Neural cell (in vitro differentiated cells): ENCODE measurements at regions not wholly inside any gene's neighbourhood (a gene's known extent, or its start where the extent isn't known, plus 50 kb on each side); places are given as distances from the start of the nearest gene placed in this dataset.
"Not testable (repeated sequence)": the region's sequence is repeated elsewhere in the genome, so short reads cannot be mapped to it uniquely, and the experiment has no call there.

Experiments
- H2AFZ ChIP-seq: fragments of 200-600, 300-800 bp; sonication (generic), shearing (Covaris generic); 2 replicates; pipeline ENCODE4 v1.6.0; 2014; ENCODE audit warnings: low read depth, mild to moderate bottlenecking, antibody characterized with exemption, low read length, moderate library complexity
- H3F3A ChIP-seq: fragments of 200-600 bp; shearing (Covaris generic); 2 replicates; pipeline ENCODE4 v1.6.1; 2016; ENCODE audit warnings: mild to moderate bottlenecking, moderate library complexity, mixed read lengths, antibody characterized with exemption, low read length; ENCODE audit not compliant: insufficient read depth, poor library complexity, severe bottlenecking
- H3K27ac ChIP-seq: fragments of 200-600, 300-800 bp; sonication (generic), shearing (Covaris generic); 2 replicates; pipeline ENCODE4 v1.5.1; 2014; ENCODE audit warnings: mild to moderate bottlenecking, low read length, moderate library complexity
- H3K27me3 ChIP-seq: fragments of 300-800, 200-600 bp; sonication (generic), shearing (Covaris generic); 2 replicates; pipeline ENCODE4 v1.6.0; 2014; ENCODE audit warnings: mild to moderate bottlenecking, low read depth, low read length, moderate library complexity; ENCODE audit not compliant: insufficient read depth
- H3K36me3 ChIP-seq: fragments of 300-800, 200-600 bp; sonication (generic), shearing (Covaris generic); 2 replicates; pipeline ENCODE4 v1.5.1; 2014; ENCODE audit warnings: mild to moderate bottlenecking, antibody characterized with exemption, low read length, moderate library complexity; ENCODE audit not compliant: insufficient read depth
- H3K4me2 ChIP-seq: fragments of 300-800, 200-600 bp; sonication (generic), shearing (Covaris generic); 2 replicates; pipeline ENCODE4 v1.6.0; 2014; ENCODE audit warnings: mild to moderate bottlenecking, low read length
- H3K4me3 ChIP-seq: fragments of 300-800, 200-600 bp; sonication (generic), shearing (Covaris generic); 2 replicates; pipeline ENCODE4 v1.5.1; 2014; ENCODE audit warnings: mild to moderate bottlenecking, low read length, moderate library complexity
- H3K79me2 ChIP-seq: fragments of 200-600 bp; shearing (Covaris generic); replicated peaks from 2 replicates; pipeline ENCODE4 v1.6.0; 2014; ENCODE audit warnings: mild to moderate bottlenecking, low read length, moderate library complexity; ENCODE audit not compliant: insufficient read depth
- H3K9ac ChIP-seq: fragments of 300-800, 200-600 bp; sonication (generic), shearing (Covaris generic); 2 replicates; pipeline ENCODE4 v1.6.1; 2016; ENCODE audit warnings: mild to moderate bottlenecking, low read length, mixed read lengths
- H3K9me2 ChIP-seq: fragments of 200-600 bp; shearing (Covaris generic); 2 replicates; pipeline ENCODE4 v1.6.1; 2016; ENCODE audit warnings: mild to moderate bottlenecking, low read length, mixed read lengths; ENCODE audit not compliant: insufficient read depth
- H3K9me3 ChIP-seq: fragments of 200-600, 300-800 bp; sonication (generic), shearing (Covaris generic); 2 replicates; pipeline ENCODE4 v1.6.1; 2016; ENCODE audit warnings: mild to moderate bottlenecking, mixed run types, low read length, moderate library complexity, mixed read lengths
- H4K20me1 ChIP-seq: fragments of 200-600 bp; shearing (Covaris generic); 2 replicates; pipeline ENCODE4 v1.6.1; 2016; ENCODE audit warnings: mild to moderate bottlenecking, mixed run types; ENCODE audit not compliant: insufficient read depth
- EP300 ChIP-seq: fragments of 450-650 bp; conservative IDR thresholded peaks from 2 replicates; pipeline ENCODE4 v1.6.1; 2014; ENCODE audit warnings: antibody characterized with exemption, mild to moderate bottlenecking, moderate library complexity; ENCODE audit not compliant: poor library complexity, severe bottlenecking
- EZH2 ChIP-seq: fragments of 200-600, 300-800 bp; shearing (Covaris generic), sonication (generic); IDR thresholded peaks from 2 replicates; pipeline ENCODE4 v1.6.1; 2014; ENCODE audit warnings: antibody characterized with exemption, low read length, borderline replicate concordance, mild to moderate bottlenecking; ENCODE audit not compliant: insufficient read depth, poor library complexity, severe bottlenecking
- MXI1 ChIP-seq: fragments of 450-650 bp; conservative IDR thresholded peaks from 2 replicates; pipeline ENCODE4 v1.6.1; 2014; ENCODE audit warnings: antibody characterized with exemption, mild to moderate bottlenecking; ENCODE audit not compliant: poor library complexity, severe bottlenecking
- POLR2AphosphoS5 ChIP-seq: IDR thresholded peaks from 2 replicates; pipeline ENCODE4 v1.6.1; 2012
- RAD21 ChIP-seq: fragments of 450-650 bp; conservative IDR thresholded peaks from 2 replicates; pipeline ENCODE4 v1.6.1; 2014; ENCODE audit warnings: antibody characterized with exemption, mild to moderate bottlenecking, moderate library complexity
- SMC3 ChIP-seq: fragments of 450-650 bp; conservative IDR thresholded peaks from 2 replicates; pipeline ENCODE4 v1.6.1; 2014; ENCODE audit warnings: antibody characterized with exemption, mild to moderate bottlenecking, moderate library complexity; ENCODE audit not compliant: poor library complexity
- TAF1 ChIP-seq: IDR thresholded peaks from 2 replicates; pipeline ENCODE4 v1.6.1; 2012; ENCODE audit warnings: low read depth
- TF ChIP-seq, protein P1 (sequence below): fragments of 450-650 bp; IDR thresholded peaks from 2 replicates; pipeline ENCODE4 v1.5.1; 2014; ENCODE audit warnings: antibody characterized with exemption, mild to moderate bottlenecking, moderate library complexity; ENCODE audit not compliant: poor library complexity, severe bottlenecking

DNA sequence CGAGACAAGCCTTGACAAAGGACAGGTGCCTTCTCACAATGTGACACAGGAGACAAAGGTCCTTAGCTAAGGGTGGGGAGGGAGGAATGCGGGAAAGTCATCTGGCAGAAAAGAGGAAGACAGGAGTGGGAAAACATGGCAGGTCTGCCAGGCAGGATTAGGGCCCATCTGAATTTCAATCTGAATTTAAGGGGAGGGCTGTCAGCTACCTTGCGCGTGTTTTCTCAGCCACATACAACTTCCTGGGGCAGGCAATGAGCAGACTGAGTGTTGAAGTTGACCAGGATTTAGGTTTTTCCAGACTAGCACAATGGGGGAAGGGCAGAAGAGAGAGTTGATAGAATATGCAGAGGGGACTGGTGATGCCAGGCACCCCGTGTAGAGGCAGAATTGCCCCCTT is 66.7 kb upstream of the LARGE1 start:
- no peaks in the 10 kb centered on the region for H3K27me3 ChIP-seq
- no peaks in the 10 kb centered on the region for H3K9me3 ChIP-seq
- no peak overlapping the region for H3K27ac ChIP-seq
- H3K9me2 ChIP-seq = no peaks in the 10 kb centered on the region
- no peak overlapping the region for H3K9ac ChIP-seq
- no peak overlapping the region for H3K4me3 ChIP-seq
- H3K79me2 ChIP-seq = no peaks in the 10 kb centered on the region
- TF ChIP-seq POLR2AphosphoS5 = no peak
- no peak for TF ChIP-seq MXI1
- no peak for TF ChIP-seq SMC3
- TF ChIP-seq EP300 = no peak
- no peak for TF ChIP-seq TAF1
- TF ChIP-seq, protein P1, sequence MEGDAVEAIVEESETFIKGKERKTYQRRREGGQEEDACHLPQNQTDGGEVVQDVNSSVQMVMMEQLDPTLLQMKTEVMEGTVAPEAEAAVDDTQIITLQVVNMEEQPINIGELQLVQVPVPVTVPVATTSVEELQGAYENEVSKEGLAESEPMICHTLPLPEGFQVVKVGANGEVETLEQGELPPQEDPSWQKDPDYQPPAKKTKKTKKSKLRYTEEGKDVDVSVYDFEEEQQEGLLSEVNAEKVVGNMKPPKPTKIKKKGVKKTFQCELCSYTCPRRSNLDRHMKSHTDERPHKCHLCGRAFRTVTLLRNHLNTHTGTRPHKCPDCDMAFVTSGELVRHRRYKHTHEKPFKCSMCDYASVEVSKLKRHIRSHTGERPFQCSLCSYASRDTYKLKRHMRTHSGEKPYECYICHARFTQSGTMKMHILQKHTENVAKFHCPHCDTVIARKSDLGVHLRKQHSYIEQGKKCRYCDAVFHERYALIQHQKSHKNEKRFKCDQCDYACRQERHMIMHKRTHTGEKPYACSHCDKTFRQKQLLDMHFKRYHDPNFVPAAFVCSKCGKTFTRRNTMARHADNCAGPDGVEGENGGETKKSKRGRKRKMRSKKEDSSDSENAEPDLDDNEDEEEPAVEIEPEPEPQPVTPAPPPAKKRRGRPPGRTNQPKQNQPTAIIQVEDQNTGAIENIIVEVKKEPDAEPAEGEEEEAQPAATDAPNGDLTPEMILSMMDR = no peak
- H3K4me2 ChIP-seq = no peak overlapping the region
- no peaks in the 10 kb centered on the region for H4K20me1 ChIP-seq
- no peak overlapping the region for H2AFZ ChIP-seq
- H3F3A ChIP-seq = no peaks in the 10 kb centered on the region
- H3K36me3 ChIP-seq = no peaks in the 10 kb centered on the region

DNA sequence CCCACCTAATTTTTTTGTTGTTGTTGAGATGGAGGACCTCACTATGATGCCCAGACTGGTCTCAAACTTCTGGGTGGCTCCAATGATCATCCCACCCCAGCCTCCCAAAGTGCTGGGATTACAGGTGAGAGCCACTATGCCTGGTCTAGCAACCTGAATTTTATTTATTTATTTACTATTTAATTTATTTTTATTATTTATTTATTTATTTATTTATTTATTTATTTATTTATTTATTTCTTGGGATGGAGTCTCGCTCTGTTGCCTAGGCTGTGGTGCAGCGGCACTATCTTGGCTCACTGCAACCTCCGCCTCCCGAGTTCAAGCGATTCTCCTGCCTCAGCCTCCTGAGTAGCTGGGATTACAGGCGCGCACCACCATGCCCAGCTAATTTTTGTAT is 69.0 kb upstream of the LARGE1 start:
- not testable (repeated sequence) for H2AFZ ChIP-seq, H3K27me3 ChIP-seq, H4K20me1 ChIP-seq, H3K27ac ChIP-seq, H3F3A ChIP-seq, H3K9me2 ChIP-seq, H3K36me3 ChIP-seq, H3K79me2 ChIP-seq, H3K9ac ChIP-seq, H3K4me2 ChIP-seq, H3K9me3 ChIP-seq, H3K4me3 ChIP-seq

DNA sequence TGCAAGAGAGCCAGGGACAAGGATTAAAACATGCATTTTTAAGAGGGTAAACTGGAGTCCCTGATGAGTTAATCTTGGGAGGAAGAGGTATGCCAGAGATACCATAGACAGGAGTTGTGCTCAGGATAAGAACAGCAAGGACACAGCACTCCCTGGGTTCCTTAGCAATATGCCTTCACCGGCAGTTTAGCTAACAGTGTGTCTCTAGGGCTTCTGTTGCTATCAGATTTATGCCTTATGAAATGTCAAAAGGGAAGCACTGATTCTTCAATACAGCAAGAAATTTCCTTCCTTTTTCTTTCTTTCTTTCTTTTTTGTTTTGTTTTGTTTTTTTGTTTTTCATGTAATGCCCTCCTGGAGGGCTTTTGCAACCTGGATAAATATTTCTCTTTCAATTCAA is 71.3 kb upstream of the LARGE1 start:
- Histone ChIP-seq H2AFZ (peak overlapping the region; percentile 19), H3K79me2 (no peaks in the 10 kb centered on the region), H3K9me2 (no peaks in the 10 kb centered on the region), H3K36me3 (no peaks in the 10 kb centered on the region), H3K9ac (no peak overlapping the region), H3K4me3 (no peak overlapping the region), H3K9me3 (no peaks in the 10 kb centered on the region), H3K27ac (peak overlapping the region; percentile 44), H3K4me2 (no peak overlapping the region), H3K27me3 (no peaks in the 10 kb centered on the region), H3F3A (no peaks in the 10 kb centered on the region), H4K20me1 (no peaks in the 10 kb centered on the region)
- no peak for TF ChIP-seq EZH2
- TF ChIP-seq MXI1 = no peak
- no peak for TF ChIP-seq RAD21
- TF ChIP-seq EP300 = no peak

DNA sequence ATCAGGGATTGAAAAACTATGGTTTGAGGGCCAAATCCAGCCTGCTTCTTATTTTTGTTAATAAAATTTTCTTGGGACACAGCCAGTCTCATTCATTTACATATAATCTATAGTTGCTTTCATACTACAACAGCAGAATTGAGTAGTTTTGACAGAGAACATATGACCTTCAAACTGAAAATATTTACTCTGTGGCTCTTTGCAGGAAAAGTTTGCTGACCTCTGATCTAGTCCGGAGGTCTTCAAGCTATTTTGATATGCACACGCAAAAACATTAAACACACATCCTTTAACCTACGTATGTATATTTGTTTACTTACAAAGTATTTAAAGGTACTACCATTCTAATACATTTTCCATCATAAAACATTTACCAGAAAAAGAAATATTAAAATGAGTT is 76.5 kb upstream of the LARGE1 start:
- Histone ChIP-seq H3K4me3 (no peak overlapping the region), H3K9me3 (no peaks in the 10 kb centered on the region), H2AFZ (no peak overlapping the region), H4K20me1 (no peaks in the 10 kb centered on the region), H3K79me2 (no peaks in the 10 kb centered on the region), H3K9me2 (no peaks in the 10 kb centered on the region), H3K27me3 (no peaks in the 10 kb centered on the region), H3K27ac (no peak overlapping the region), H3F3A (no peaks in the 10 kb centered on the region), H3K9ac (no peak overlapping the region), H3K36me3 (no peaks in the 10 kb centered on the region), H3K4me2 (no peak overlapping the region)
- no peak for TF ChIP-seq EZH2
- no peak for TF ChIP-seq MXI1
- no peak for TF ChIP-seq EP300
- TF ChIP-seq, protein P1 = no peak
- no peak for TF ChIP-seq SMC3
- TF ChIP-seq RAD21 = no peak
- TF ChIP-seq TAF1 = no peak
